ENCODE measurements at regions not wholly inside any gene's neighbourhood (a gene's known extent, or its start where the extent isn't known, plus 50 kb on each side); places are given as distances from the start of the nearest gene placed in this dataset.
"Not testable (repeated sequence)": the region's sequence is repeated elsewhere in the genome, so short reads cannot be mapped to it uniquely, and the experiment has no call there.

- H3K4me1 ChIP-seq (ENCODE audit: control insufficient read depth, insufficient read depth, low read length); H3K9me3 ChIP-seq (ENCODE audit: control insufficient read depth, insufficient read depth, low read length); H3K9ac ChIP-seq (ENCODE audit: low read depth, low read length); H3K36me3 ChIP-seq (ENCODE audit: control insufficient read depth, insufficient read depth, low read length); H3K27me3 ChIP-seq (ENCODE audit: control insufficient read depth, insufficient read depth, low read length); H3K4me3 ChIP-seq (ENCODE audit: low read depth, low read length): not testable (repeated sequence)
Measured at GRCh38 chr7:115789473-115789872, 241.1 kb downstream of the TFEC start.

- H3K4me3 ChIP-seq (ENCODE audit: low read depth, low read length): no peak overlapping the region
- H3K36me3 ChIP-seq (ENCODE audit: control insufficient read depth, insufficient read depth, low read length): no peaks in the 10 kb centered on the region
- no peaks in the 10 kb centered on the region for H3K4me1 ChIP-seq (ENCODE audit: control insufficient read depth, insufficient read depth, low read length)
- H3K9ac ChIP-seq (ENCODE audit: low read depth, low read length): no peak overlapping the region
- no peaks in the 10 kb centered on the region for H3K27me3 ChIP-seq (ENCODE audit: control insufficient read depth, insufficient read depth, low read length)
- no peaks in the 10 kb centered on the region for H3K9me3 ChIP-seq (ENCODE audit: control insufficient read depth, insufficient read depth, low read length)
Measured at GRCh38 chr7:115782696-115783490, 247.7 kb downstream of the TFEC start.

- Histone ChIP-seq H3K4me3 (ENCODE audit: low read depth, low read length) (no peak overlapping the region), H3K36me3 (ENCODE audit: control insufficient read depth, insufficient read depth, low read length) (no peaks in the 10 kb centered on the region)
Measured at GRCh38 chr7:115779561-115779960, 251.0 kb downstream of the TFEC start.

GRCh38 chr7:115775981-115776380 lies 254.6 kb downstream of the TFEC start:
- Histone ChIP-seq H3K36me3 (ENCODE audit: control insufficient read depth, insufficient read depth, low read length) (no peaks in the 10 kb centered on the region), H3K4me1 (ENCODE audit: control insufficient read depth, insufficient read depth, low read length) (no peaks in the 10 kb centered on the region)

More at GRCh38 chr7:115779561-115779960, 251.0 kb downstream of the TFEC start:
- no peaks in the 10 kb centered on the region for H3K27me3 ChIP-seq (ENCODE audit: control insufficient read depth, insufficient read depth, low read length)
- H3K4me1 ChIP-seq (ENCODE audit: control insufficient read depth, insufficient read depth, low read length): no peaks in the 10 kb centered on the region
- H3K9me3 ChIP-seq (ENCODE audit: control insufficient read depth, insufficient read depth, low read length): no peaks in the 10 kb centered on the region
- H3K9ac ChIP-seq (ENCODE audit: low read depth, low read length): no peak overlapping the region

GRCh38 chr7:115763347-115763746 lies 267.2 kb downstream of the TFEC start:
- no peaks in the 10 kb centered on the region for H3K9me3 ChIP-seq (ENCODE audit: control insufficient read depth, insufficient read depth, low read length)
- no peak overlapping the region for H3K4me3 ChIP-seq (ENCODE audit: low read depth, low read length)
- H3K27me3 ChIP-seq (ENCODE audit: control insufficient read depth, insufficient read depth, low read length): no peaks in the 10 kb centered on the region
- H3K9ac ChIP-seq (ENCODE audit: low read depth, low read length): no peak overlapping the region
- H3K36me3 ChIP-seq (ENCODE audit: control insufficient read depth, insufficient read depth, low read length): no peaks in the 10 kb centered on the region
- H3K4me1 ChIP-seq (ENCODE audit: control insufficient read depth, insufficient read depth, low read length): peaks cover 2% of the 10 kb centered on the region

More at GRCh38 chr7:115775981-115776380, 254.6 kb downstream of the TFEC start:
- Histone ChIP-seq H3K4me3 (ENCODE audit: low read depth, low read length) (no peak overlapping the region), H3K27me3 (ENCODE audit: control insufficient read depth, insufficient read depth, low read length) (no peaks in the 10 kb centered on the region), H3K9ac (ENCODE audit: low read depth, low read length) (no peak overlapping the region), H3K9me3 (ENCODE audit: control insufficient read depth, insufficient read depth, low read length) (no peaks in the 10 kb centered on the region)

GRCh38 chr7:115758025-115758424 lies 272.5 kb downstream of the TFEC start:
- Histone ChIP-seq H3K9me3 (ENCODE audit: control insufficient read depth, insufficient read depth, low read length) (no peaks in the 10 kb centered on the region), H3K27me3 (ENCODE audit: control insufficient read depth, insufficient read depth, low read length) (no peaks in the 10 kb centered on the region), H3K9ac (ENCODE audit: low read depth, low read length) (no peak overlapping the region), H3K4me1 (ENCODE audit: control insufficient read depth, insufficient read depth, low read length) (no peaks in the 10 kb centered on the region), H3K4me3 (ENCODE audit: low read depth, low read length) (no peak overlapping the region), H3K36me3 (ENCODE audit: control insufficient read depth, insufficient read depth, low read length) (no peaks in the 10 kb centered on the region)

- no peak overlapping the region for H3K4me3 ChIP-seq (ENCODE audit: low read depth, low read length)
- H3K36me3 ChIP-seq (ENCODE audit: control insufficient read depth, insufficient read depth, low read length): no peaks in the 10 kb centered on the region
- no peaks in the 10 kb centered on the region for H3K9me3 ChIP-seq (ENCODE audit: control insufficient read depth, insufficient read depth, low read length)
- H3K27me3 ChIP-seq (ENCODE audit: control insufficient read depth, insufficient read depth, low read length): no peaks in the 10 kb centered on the region
- no peak overlapping the region for H3K9ac ChIP-seq (ENCODE audit: low read depth, low read length)
- no peaks in the 10 kb centered on the region for H3K4me1 ChIP-seq (ENCODE audit: control insufficient read depth, insufficient read depth, low read length)
Measured at GRCh38 chr7:115754226-115754625, 276.3 kb downstream of the TFEC start.

- no peaks in the 10 kb centered on the region for H3K9me3 ChIP-seq (ENCODE audit: control insufficient read depth, insufficient read depth, low read length)
- no peak overlapping the region for H3K9ac ChIP-seq (ENCODE audit: low read depth, low read length)
- H3K4me1 ChIP-seq (ENCODE audit: control insufficient read depth, insufficient read depth, low read length): no peaks in the 10 kb centered on the region
- no peaks in the 10 kb centered on the region for H3K36me3 ChIP-seq (ENCODE audit: control insufficient read depth, insufficient read depth, low read length)
- no peak overlapping the region for H3K4me3 ChIP-seq (ENCODE audit: low read depth, low read length)
- H3K27me3 ChIP-seq (ENCODE audit: control insufficient read depth, insufficient read depth, low read length): no peaks in the 10 kb centered on the region
Measured at GRCh38 chr7:115749924-115750323, 280.6 kb downstream of the TFEC start.

- Histone ChIP-seq H3K4me3 (ENCODE audit: low read depth, low read length) (no peak overlapping the region), H3K36me3 (ENCODE audit: control insufficient read depth, insufficient read depth, low read length) (no peaks in the 10 kb centered on the region), H3K9me3 (ENCODE audit: control insufficient read depth, insufficient read depth, low read length) (no peaks in the 10 kb centered on the region), H3K4me1 (ENCODE audit: control insufficient read depth, insufficient read depth, low read length) (no peaks in the 10 kb centered on the region), H3K9ac (ENCODE audit: low read depth, low read length) (no peak overlapping the region), H3K27me3 (ENCODE audit: control insufficient read depth, insufficient read depth, low read length) (no peaks in the 10 kb centered on the region)
Measured at GRCh38 chr7:115748123-115748738, 282.3 kb downstream of the TFEC start.

- Histone ChIP-seq H3K36me3 (ENCODE audit: control insufficient read depth, insufficient read depth, low read length) (no peaks in the 10 kb centered on the region), H3K9me3 (ENCODE audit: control insufficient read depth, insufficient read depth, low read length) (no peaks in the 10 kb centered on the region), H3K4me1 (ENCODE audit: control insufficient read depth, insufficient read depth, low read length) (no peaks in the 10 kb centered on the region), H3K9ac (ENCODE audit: low read depth, low read length) (no peak overlapping the region), H3K27me3 (ENCODE audit: control insufficient read depth, insufficient read depth, low read length) (no peaks in the 10 kb centered on the region), H3K4me3 (ENCODE audit: low read depth, low read length) (no peak overlapping the region)
Measured at GRCh38 chr7:115747174-115747573, 283.4 kb downstream of the TFEC start.

- Histone ChIP-seq H3K27me3 (ENCODE audit: control insufficient read depth, insufficient read depth, low read length) (no peaks in the 10 kb centered on the region), H3K4me3 (ENCODE audit: low read depth, low read length) (no peak overlapping the region), H3K36me3 (ENCODE audit: control insufficient read depth, insufficient read depth, low read length) (no peaks in the 10 kb centered on the region), H3K9me3 (ENCODE audit: control insufficient read depth, insufficient read depth, low read length) (no peaks in the 10 kb centered on the region), H3K4me1 (ENCODE audit: control insufficient read depth, insufficient read depth, low read length) (no peaks in the 10 kb centered on the region), H3K9ac (ENCODE audit: low read depth, low read length) (no peak overlapping the region)
Measured at GRCh38 chr7:115740043-115740442, 290.5 kb downstream of the TFEC start.

- no peaks in the 10 kb centered on the region for H3K9me3 ChIP-seq (ENCODE audit: control insufficient read depth, insufficient read depth, low read length)
- H3K9ac ChIP-seq (ENCODE audit: low read depth, low read length): no peak overlapping the region
- no peak overlapping the region for H3K4me3 ChIP-seq (ENCODE audit: low read depth, low read length)
- no peaks in the 10 kb centered on the region for H3K27me3 ChIP-seq (ENCODE audit: control insufficient read depth, insufficient read depth, low read length)
- H3K36me3 ChIP-seq (ENCODE audit: control insufficient read depth, insufficient read depth, low read length): no peaks in the 10 kb centered on the region
- H3K4me1 ChIP-seq (ENCODE audit: control insufficient read depth, insufficient read depth, low read length): no peaks in the 10 kb centered on the region
Measured at GRCh38 chr7:115734641-115735040, 295.9 kb downstream of the TFEC start.

Measured in iPS-15b (cell line).